HL-60 (cell line): ENCODE measurements at regions not wholly inside any gene's neighbourhood (a gene's known extent, or its start where the extent isn't known, plus 50 kb on each side); places are given as distances from the start of the nearest gene placed in this dataset.

Experiments
- CTCF ChIP-seq: IDR thresholded peaks from one replicate; pipeline ENCODE4 v1.5.1; 2011; ENCODE audit warnings: low read length, control low read depth, inconsistent platforms; ENCODE audit not compliant: insufficient read depth
- GABPA ChIP-seq: IDR thresholded peaks from 2 replicates; pipeline ENCODE4 v1.6.1; 2012; ENCODE audit warnings: low read depth
- POLR2AphosphoS5 ChIP-seq: IDR thresholded peaks from 2 replicates; pipeline ENCODE4 v1.6.1; 2012; ENCODE audit warnings: low read depth
- REST ChIP-seq: IDR thresholded peaks from 2 replicates; pipeline ENCODE4 v1.6.1; 2012; ENCODE audit warnings: low read depth; ENCODE audit not compliant: insufficient replicate concordance
- SPI1 ChIP-seq: IDR thresholded peaks from 2 replicates; pipeline ENCODE4 v1.6.1; 2012; ENCODE audit warnings: low read depth, mild to moderate bottlenecking, borderline replicate concordance

GRCh38 chr11:112762707-112763090 lies 198.5 kb upstream of the NCAM1 start:
- TF ChIP-seq CTCF = no peak
- TF ChIP-seq POLR2AphosphoS5 = no peak
- TF ChIP-seq GABPA = no peak
- TF ChIP-seq REST = no peak
- no peak for TF ChIP-seq SPI1
